ENCODE measurements at regions not wholly inside any gene's neighbourhood (a gene's known extent, or its start where the extent isn't known, plus 50 kb on each side); places are given as distances from the start of the nearest gene placed in this dataset.

- in situ Hi-C loops (cut with HindIII; ENCODE audit: low sequenced_read_pairs), result no loop called here
- no peak for TF ChIP-seq CTCF (IDR thresholded peaks at IDR 0.05; ENCODE audit: low read depth, low read length, missing control alignments)
- H3K4me3 ChIP-seq (ENCODE audit: low read depth, low read length), result no peak overlapping the region
- no peak for DNase-seq (ENCODE audit: low read depth)
These were observed 548.9 kb downstream of the NUF2 start for GRCh38 chr1:163870666-163871065.

GRCh38 chr1:163872067-163872466 lies 550.3 kb downstream of the NUF2 start:
- TF ChIP-seq CTCF (IDR thresholded peaks at IDR 0.05; ENCODE audit: low read depth, low read length, missing control alignments), result no peak
- H3K4me3 ChIP-seq (ENCODE audit: low read depth, low read length), result no peak overlapping the region
- no peak for DNase-seq (ENCODE audit: low read depth)
- in situ Hi-C loops (cut with HindIII; ENCODE audit: low sequenced_read_pairs), result no loop called here

- no peak for DNase-seq (ENCODE audit: low read depth)
- H3K4me3 ChIP-seq (ENCODE audit: low read depth, low read length), result no peak overlapping the region
- in situ Hi-C loops (cut with HindIII; ENCODE audit: low sequenced_read_pairs), result no loop called here
- TF ChIP-seq CTCF (IDR thresholded peaks at IDR 0.05; ENCODE audit: low read depth, low read length, missing control alignments), result peak; percentile 51
These were observed 552.3 kb downstream of the NUF2 start for GRCh38 chr1:163874070-163874469.

- peak; percentile 26 for DNase-seq (ENCODE audit: low read depth)
- in situ Hi-C loops (cut with HindIII; ENCODE audit: low sequenced_read_pairs), result no loop called here
These were observed 553.6 kb downstream of the NUF2 start for GRCh38 chr1:163875200-163875926.

GRCh38 chr1:163875927-163876320 lies 554.2 kb downstream of the NUF2 start:
- in situ Hi-C loops (cut with HindIII; ENCODE audit: low sequenced_read_pairs), result no loop called here
- H3K4me3 ChIP-seq (ENCODE audit: low read depth, low read length), result no peak overlapping the region
- no peak for TF ChIP-seq CTCF (IDR thresholded peaks at IDR 0.05; ENCODE audit: low read depth, low read length, missing control alignments)
- no peak for DNase-seq (ENCODE audit: low read depth)

More at GRCh38 chr1:163875200-163875926, 553.6 kb downstream of the NUF2 start:
- H3K4me3 ChIP-seq (ENCODE audit: low read depth, low read length), result no peak overlapping the region
- TF ChIP-seq CTCF (IDR thresholded peaks at IDR 0.05; ENCODE audit: low read depth, low read length, missing control alignments), result no peak

GRCh38 chr1:163876546-163876945 lies 554.8 kb downstream of the NUF2 start:
- no peak for DNase-seq (ENCODE audit: low read depth)
- no peak for TF ChIP-seq CTCF (IDR thresholded peaks at IDR 0.05; ENCODE audit: low read depth, low read length, missing control alignments)
- no peak overlapping the region for H3K4me3 ChIP-seq (ENCODE audit: low read depth, low read length)
- in situ Hi-C loops (cut with HindIII; ENCODE audit: low sequenced_read_pairs), result no loop called here

All from astrocyte of the cerebellum (primary cell).